Pancreas (tissue), 10 donors: ENCODE measurements at regions not wholly inside any gene's neighbourhood (a gene's known extent, or its start where the extent isn't known, plus 50 kb on each side); places are given as distances from the start of the nearest gene placed in this dataset.

Experiments
- ATAC-seq, 4 donors: fragments of 200-7000 bp; cut with Tn5 transposase; one replicate each; pipeline versions ENCODE4 v1.8.0 to v1.9.1; 2020; ENCODE audit warnings: mild to moderate bottlenecking in 4 of 4, moderate library complexity in 4 of 4
- DNase-seq, 6 donors: peaks; one replicate each; pipeline ENCODE4 v3.0.0-alpha.2; 2020
- FAIRE-seq: peaks from 2 replicates; lab custom pipeline; 2012; peaks lifted over from hg19 to GRCh38; lab: Jason Lieb, UNC
- H3K27ac ChIP-seq, 4 donors: fragments of 200-600 bp; sonication (generic); 1 replicate in 3 of 4; 2 replicates in 1 of 4; pipeline versions ENCODE4 v1.5.0 to v1.8.0; 2020
- H3K27me3 ChIP-seq, 4 donors: fragments of 200-600 bp; one replicate each; pipeline ENCODE4 v1.8.0; 2021
- H3K36me3 ChIP-seq, 3 donors: fragments of 200-600 bp; sonication (generic) in 1 of 3; one replicate each; pipeline versions ENCODE4 v1.5.0 to v1.8.0; 2020 to 2021
- H3K4me1 ChIP-seq, 3 donors: fragments of 200-600 bp; one replicate each; pipeline ENCODE4 v1.8.0; 2021
- H3K4me3 ChIP-seq, 4 donors: fragments of 200-600 bp; sonication (generic) in 2 of 4; one replicate each; pipeline versions ENCODE4 v1.5.0 to v1.8.0; 2020 to 2021
- H3K9me3 ChIP-seq, 4 donors: fragments of 200-600 bp; one replicate each; pipeline ENCODE4 v1.8.0; 2021
- CTCF ChIP-seq, 4 donors: fragments of 200-600 bp; sonication (generic) in 3 of 4; IDR thresholded peaks; one replicate each; pipeline versions ENCODE4 v1.5.0 to v1.8.0; 2021; ENCODE audit warnings: antibody characterized with exemption in 4 of 4
- WGBS, 2 donors: extraction: QIAGEN DNeasy Blood & Tissue Kit; methylation state at CpG; one replicate each; pipeline ENCODE4 v1.1.7; 2013; 5-methylcytosine and 5-hydroxymethylcytosine counted together
- intact Hi-C, 3 donors: fragments of 100-400 bp; cut with DNase I; formaldehyde crosslinking; loops; one replicate each; pipeline versions ENCODE4 v1.11.1 to v1.14.2; 2022
- donor health status: healthy with polysubstance abuse.
- donor health status: DM: no; HTN: no; CAD: no; lungs with moderate emphysema.
- donor health status: DM: no; HTN: no; CAD: no.
- donor health status: control.
- donor health status: control.
- donor health status: Bipolar disorder and iron deficiency.
- donor health status: DM: yes; HTN: yes; CAD: no.
- donor health status: DM: no; HTN: no; CAD: no.
- donor health status: DM: no; HTN: no; CAD: no.
- donor health status: DM: yes; HTN: yes; CAD: no.

GRCh38 chr13:85671336-85671735 is 127.9 kb downstream of the SLITRK6 start:
- H3K36me3 ChIP-seq = no peaks in the 10 kb centered on the region
- no peaks in the 10 kb centered on the region for H3K9me3 ChIP-seq
- no peaks in the 10 kb centered on the region for H3K4me1 ChIP-seq
- WGBS, 2 donors = 59 to 73% methylated on average over 3 of the region's 3 CpGs
- no peak for TF ChIP-seq CTCF (IDR thresholded peaks at IDR 0.05)
- H3K27me3 ChIP-seq = no peaks in the 10 kb centered on the region
- intact Hi-C loops = no loop called here
- H3K27ac ChIP-seq = no peak overlapping the region
- DNase-seq = no peak
- ATAC-seq = no peak
- no peak overlapping the region for H3K4me3 ChIP-seq
- no peak for FAIRE-seq

- TF ChIP-seq CTCF (IDR thresholded peaks at IDR 0.05) = no peak
- Histone ChIP-seq H3K36me3 (no peaks in the 10 kb centered on the region), H3K27me3 (no peaks in the 10 kb centered on the region), H3K27ac (no peak overlapping the region), H3K4me3 (no peak overlapping the region), H3K9me3 (no peaks in the 10 kb centered on the region), H3K4me1 (no peaks in the 10 kb centered on the region)
- WGBS, 2 donors = 16 to 22% methylated on average over 3 of the region's 3 CpGs
- no peak for ATAC-seq
- no peak for FAIRE-seq
- DNase-seq = no peak
- intact Hi-C loops = no loop called here
Measured at GRCh38 chr13:85666356-85666755, 132.9 kb downstream of the SLITRK6 start.

- H3K36me3 ChIP-seq = no peaks in the 10 kb centered on the region
- DNase-seq (no peak), FAIRE-seq (no peak), ATAC-seq (no peak)
- 40 to 52% methylated on average over 4 of the region's 4 CpGs for WGBS, 2 donors
- H3K27ac ChIP-seq = no peak overlapping the region
- H3K27me3 ChIP-seq = no peaks in the 10 kb centered on the region
- H3K4me1 ChIP-seq = no peaks in the 10 kb centered on the region
- H3K4me3 ChIP-seq = no peak overlapping the region
- H3K9me3 ChIP-seq = no peaks in the 10 kb centered on the region
- TF ChIP-seq CTCF (IDR thresholded peaks at IDR 0.05) = no peak
- intact Hi-C loops = no loop called here
Measured at GRCh38 chr13:85665286-85665685, 133.9 kb downstream of the SLITRK6 start.

- TF ChIP-seq CTCF (IDR thresholded peaks at IDR 0.05) = no peak
- H3K4me3 ChIP-seq = no peak overlapping the region
- no peak overlapping the region for H3K27ac ChIP-seq
- H3K9me3 ChIP-seq = no peaks in the 10 kb centered on the region
- H3K27me3 ChIP-seq = no peaks in the 10 kb centered on the region
- ATAC-seq = no peak
- 74 to 79% methylated on average over 1 of the region's 1 CpG for WGBS, 2 donors
- no peak for FAIRE-seq
- H3K36me3 ChIP-seq = no peaks in the 10 kb centered on the region
- no peak for DNase-seq
- intact Hi-C loops = no loop called here
- H3K4me1 ChIP-seq = no peaks in the 10 kb centered on the region
Measured at GRCh38 chr13:85663856-85664255, 135.4 kb downstream of the SLITRK6 start.

GRCh38 chr13:85662186-85662585 is 137.0 kb downstream of the SLITRK6 start:
- no peak overlapping the region for H3K4me3 ChIP-seq
- ATAC-seq (no peak), FAIRE-seq (no peak), DNase-seq (no peak)
- no peaks in the 10 kb centered on the region for H3K9me3 ChIP-seq
- no peaks in the 10 kb centered on the region for H3K4me1 ChIP-seq
- no peaks in the 10 kb centered on the region for H3K36me3 ChIP-seq
- no peak for TF ChIP-seq CTCF (IDR thresholded peaks at IDR 0.05)
- intact Hi-C loops = no loop called here
- H3K27me3 ChIP-seq = no peaks in the 10 kb centered on the region
- no peak overlapping the region for H3K27ac ChIP-seq
